NCI-H69 (cell line): ENCODE measurements at regions not wholly inside any gene's neighbourhood (a gene's known extent, or its start where the extent isn't known, plus 50 kb on each side); places are given as distances from the start of the nearest gene placed in this dataset.
"Not testable (repeated sequence)": the region's sequence is repeated elsewhere in the genome, so short reads cannot be mapped to it uniquely, and the experiment has no call there.

Source experiments
- DNase-seq: peaks from one replicate; lab custom pipeline; 2025; lab: John Stamatoyannopoulos, UW

DNA sequence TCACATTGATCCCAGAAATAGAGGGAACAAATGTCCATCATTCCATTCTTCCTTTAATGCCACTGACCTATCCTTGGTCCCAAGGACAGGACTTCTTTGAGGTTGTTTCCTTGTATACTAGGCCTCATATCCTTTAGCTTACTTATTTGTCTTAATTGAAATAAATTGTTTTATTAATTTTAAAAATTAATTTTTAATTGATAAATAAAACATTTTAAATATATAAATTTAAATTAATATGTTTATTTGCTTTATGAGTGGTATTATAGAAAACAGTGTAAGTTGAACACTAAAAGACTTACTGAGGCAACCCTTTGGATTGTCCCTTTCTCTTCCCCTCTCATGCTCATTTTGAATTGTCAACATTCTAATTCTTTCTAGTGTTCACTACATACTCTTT, 556.9 kb upstream of the NUDT12 start:
- no peak for DNase-seq

DNA sequence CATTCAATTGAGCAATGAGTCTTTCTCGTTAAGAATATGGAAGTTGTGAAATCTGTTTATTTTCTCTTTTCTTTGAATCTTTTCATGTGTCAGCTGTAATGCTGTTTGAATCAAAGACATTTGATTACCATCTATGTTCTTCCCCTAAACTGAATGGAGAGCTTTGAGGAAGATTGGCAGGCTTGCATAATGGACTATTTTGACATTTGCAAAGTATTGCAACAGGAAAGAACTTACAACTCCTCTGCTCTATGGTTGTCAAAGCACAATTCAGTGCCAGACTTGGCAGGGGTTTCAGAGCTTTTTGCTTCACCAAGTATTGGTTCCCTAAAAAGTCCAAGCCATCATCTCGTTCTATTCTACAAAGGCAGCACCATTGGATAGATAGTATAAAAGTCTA, 549.0 kb upstream of the NUDT12 start:
- no peak for DNase-seq

DNA sequence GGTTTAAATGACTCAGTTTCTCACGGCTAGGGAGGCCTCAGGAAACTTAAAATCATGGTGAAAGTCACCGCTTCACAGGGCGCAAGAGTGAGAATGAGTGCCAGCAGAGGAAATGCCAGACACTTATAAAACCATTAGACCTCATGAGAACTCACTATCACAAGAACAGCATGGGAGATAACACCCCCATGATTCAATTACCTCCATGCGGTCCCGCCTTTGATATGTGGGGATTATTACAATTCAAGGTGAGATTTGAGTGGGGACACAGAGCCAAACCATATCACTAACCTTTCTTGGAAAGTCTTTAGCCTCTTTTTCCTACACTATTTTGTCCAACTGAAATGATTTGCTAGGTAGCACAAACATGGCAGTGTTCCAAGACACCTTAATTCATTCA, 533.9 kb upstream of the NUDT12 start:
- DNase-seq = peak; percentile 65

DNA sequence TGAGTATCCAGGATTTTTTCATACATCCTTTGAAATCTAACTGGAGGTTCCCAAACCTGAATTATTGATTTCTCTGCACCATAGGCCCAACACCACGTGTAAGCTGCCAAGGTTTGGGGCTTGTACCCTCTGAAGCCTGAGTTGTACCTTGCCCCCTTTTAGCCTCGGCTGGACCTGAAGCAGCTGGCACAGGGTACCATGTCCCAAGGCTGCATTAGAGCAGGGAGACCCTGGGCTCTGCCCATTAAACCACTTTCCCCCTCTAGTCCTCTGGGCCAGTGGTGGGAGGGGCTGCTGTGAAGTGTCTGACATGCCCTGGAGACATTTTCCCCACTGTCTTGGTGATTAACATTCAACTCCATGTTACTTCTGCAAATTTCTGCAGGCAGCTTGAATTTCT, 532.9 kb upstream of the NUDT12 start:
- DNase-seq = no peak

DNA sequence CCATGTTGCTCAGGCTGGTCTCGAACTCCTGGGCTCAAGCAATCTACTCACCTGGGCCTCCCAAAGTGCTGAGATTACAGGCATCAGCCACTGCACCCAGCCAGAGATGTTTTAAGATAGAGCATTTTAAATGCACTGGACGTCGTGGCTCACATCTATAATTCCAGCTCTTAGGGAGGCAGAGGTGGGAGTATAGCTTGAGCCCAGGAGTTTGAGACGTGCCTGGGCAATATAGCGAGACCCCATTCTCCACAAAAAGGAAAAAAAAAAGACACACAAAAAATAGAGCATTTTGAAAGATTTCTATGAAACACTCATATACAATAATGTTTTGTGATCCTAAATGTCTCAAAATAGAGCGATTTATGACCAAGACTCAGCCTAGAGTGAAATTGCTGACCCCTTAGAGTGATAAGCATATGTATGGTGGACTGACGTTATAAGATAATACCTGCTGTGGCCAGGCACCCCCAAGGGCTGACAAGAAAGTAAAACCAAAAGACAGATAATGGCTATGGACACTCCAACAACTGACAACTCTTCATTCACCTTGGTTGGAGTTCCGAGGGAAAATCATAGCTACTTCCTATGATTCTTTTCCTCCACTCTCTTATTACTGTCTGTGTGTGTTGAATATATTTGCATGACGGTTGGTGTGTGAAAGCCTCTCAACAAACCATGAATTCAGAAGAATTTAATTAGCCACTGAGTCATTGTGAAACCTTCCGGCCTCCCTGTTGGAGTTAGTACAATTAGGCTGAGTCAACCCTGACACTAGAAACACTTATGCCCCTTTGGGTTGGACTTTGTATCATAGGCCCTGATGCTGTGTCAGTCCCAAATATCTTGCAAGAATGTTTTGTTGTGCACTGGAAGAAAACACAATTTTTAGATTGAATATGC, 526.5 kb upstream of the NUDT12 start:
- peak; percentile 42 for DNase-seq

DNA sequence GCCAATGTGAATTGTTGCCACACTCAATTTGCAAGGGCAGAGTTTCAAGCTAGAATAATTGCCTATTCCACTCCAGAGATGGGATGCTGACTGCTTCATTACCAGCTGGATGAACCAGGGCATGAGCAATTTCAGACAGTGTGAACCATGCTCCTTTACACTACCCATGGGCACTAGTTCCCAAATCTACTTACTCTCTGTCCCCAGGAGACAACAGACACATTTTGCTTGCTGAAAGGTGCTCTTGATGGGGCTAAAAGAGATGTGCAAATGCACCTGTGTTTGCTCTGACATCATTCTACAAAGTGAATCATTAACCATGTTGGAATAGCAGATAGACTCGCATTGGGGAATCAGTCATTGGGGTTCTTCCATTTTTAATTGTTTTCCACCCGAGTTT, 522.3 kb upstream of the NUDT12 start:
- peak; percentile 89 for DNase-seq

DNA sequence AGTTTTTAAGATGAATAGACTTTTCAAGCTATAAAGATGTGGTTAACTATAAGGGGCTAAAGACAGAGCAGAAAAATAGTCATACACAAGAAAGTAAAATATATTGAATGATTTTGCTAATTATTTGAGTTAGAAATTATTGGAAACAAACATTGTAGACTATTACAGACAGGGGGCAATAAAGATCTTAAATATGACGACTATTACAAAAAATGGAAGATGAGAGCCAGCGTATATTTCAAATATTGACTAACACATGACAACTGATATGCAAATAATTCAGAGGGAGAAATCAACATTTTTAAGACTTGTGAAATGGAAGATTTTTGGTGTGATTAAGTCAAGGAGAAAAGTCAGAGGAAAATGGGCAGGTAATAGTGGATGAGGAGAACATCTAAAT, 520.2 kb upstream of the NUDT12 start:
- peak; percentile 18 for DNase-seq

DNA sequence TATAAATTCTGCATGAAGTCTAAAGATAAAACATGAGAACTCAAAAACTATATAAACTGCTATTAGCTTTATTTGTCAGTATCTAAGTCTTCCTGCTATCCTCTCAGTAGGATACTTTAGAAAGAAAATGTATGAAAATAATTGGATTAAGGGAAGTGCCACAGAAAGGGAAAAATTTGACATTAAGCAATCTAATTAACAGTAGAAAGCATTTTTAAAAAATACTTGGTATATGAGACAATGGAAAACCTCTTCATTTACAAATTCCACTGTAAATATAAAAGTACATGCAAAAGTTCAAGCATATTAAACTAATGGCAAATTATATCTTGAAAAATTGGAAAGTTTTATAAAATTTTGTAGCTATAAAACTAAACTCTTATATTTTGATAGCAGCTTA, 518.6 kb upstream of the NUDT12 start:
- DNase-seq = no peak

DNA sequence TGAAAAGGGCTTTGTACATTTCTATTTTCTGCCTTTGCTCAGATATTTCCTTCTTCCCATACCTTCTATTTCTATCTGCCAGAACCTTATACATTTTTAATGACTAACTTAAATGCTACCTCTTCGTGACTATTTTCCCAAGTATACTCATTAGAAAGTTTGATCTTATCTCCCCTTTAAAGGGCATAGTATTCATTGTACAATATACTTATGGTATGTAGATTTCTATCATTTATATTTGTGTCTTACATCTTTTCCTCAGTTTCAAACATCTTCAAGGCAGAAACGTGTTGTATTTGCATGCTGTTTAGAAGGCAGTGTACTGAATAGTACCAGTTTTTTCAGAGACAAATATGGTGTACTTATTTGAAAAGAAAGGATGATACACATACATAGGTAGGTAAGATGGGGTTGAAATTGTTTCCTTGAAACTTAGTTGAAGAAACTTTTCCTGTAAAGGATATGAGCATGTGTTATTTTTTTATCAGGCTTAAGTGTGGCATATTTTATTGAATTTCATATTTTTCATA, 518.1 kb upstream of the NUDT12 start:
- DNase-seq = no peak

DNA sequence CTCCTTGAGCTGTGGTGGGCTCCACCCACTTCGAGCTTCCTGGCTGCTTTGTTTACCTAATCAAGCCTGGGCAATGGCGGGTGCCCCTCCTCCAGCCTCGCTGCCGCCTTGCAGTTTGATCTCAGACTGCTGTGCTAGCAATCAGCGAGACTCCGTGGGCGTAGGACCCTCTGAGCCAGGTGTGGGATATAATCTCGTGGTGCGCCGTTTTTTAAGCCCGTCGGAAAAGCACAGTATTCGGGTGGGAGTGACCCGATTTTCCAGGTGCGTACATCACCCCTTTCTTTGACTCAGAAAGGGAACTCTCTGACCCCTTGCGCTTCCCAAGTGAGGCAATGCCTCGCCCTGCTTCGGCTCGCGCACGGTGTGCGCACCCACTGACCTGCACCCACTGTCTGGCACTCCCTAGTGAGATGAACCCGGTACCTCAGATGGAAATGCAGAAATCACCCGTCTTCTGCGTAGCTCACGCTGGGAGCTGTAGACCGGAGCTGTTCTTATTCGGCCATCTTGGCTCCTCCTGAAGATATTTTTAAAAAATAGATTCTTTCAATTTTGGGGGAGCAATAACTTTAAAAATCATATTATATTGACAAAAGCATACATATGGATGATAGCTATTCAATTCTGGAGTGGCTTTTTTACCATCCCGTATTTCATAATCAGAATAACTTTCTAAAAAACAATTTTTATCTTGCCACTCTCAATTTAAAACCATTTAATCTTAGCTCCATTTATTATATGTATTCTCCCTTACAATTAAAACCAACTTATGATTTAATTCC, 517.5 kb upstream of the NUDT12 start:
- DNase-seq = not testable (repeated sequence)

DNA sequence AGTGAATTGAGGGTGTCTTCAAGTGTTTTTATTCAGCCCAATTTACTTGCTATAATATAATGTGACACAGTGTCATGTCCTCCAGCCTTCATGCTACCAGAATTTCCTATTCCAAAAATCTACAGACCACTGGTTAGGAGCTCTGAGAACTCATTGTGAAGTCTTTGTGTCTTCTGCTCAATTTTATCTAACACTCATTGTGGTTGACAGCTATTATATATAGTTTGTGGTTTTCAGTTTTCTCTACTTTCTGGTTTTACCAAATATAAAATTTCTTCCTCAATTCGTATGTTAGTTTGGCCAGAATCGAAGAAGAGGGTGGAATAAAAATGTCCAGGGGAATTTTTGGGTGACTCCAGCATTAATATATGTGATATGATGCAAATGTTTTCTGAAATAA, 509.3 kb upstream of the NUDT12 start:
- DNase-seq = no peak

DNA sequence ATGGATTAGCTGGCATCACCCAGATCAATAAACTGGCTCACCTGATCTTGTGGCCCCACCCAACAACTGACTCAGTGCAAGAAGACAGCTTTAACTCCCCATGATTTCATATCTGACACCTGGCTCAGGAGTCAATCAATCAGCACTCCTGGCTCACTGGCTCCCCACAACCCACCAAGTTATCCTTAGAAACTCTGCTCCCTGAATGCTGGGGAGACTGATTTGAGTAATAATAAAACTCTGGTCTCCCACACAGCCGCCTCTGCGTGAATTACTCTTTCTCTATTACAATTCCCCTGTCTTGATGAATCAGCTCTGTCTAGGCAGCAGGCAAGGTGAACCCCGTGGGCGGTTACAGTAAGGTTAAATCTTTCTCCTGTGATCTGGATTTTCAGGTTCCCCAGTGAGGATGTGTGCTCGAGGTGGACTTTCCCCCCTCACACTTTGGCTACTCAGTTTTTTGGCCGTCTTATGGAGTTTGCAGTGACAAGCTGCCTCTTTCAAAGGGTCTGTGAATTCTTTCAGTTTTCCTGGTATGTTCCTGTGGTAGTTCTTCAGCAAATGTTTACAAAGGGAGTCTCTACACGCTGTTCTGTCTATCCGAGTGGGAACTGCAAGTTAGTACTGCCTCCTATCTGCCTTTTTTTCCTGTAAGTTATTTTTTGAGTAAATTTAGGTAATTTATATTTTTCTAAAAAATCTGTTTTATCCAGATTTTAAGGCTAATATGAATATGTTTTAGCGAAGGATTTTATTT, 500.2 kb upstream of the NUDT12 start:
- no peak for DNase-seq

DNA sequence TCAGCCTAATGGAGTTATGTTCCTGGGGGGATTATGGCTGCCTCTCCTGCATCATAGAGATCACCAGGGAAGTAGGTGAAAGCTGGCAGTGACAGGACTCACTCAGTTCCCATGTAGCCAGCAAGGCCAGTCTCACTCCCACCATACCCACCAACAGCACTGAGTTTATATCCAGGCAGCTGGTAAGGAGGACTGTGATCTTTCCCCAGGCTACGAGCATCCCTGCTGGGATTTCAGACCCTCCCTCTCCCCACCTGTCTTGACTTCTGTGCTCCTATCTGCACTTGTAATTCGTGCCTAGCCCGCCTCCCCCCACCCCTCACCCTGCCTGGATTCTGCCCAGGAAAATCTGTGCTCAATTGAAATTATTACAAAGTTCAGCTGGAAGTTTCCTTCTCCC, 499.1 kb upstream of the NUDT12 start:
- peak; percentile 34 for DNase-seq

DNA sequence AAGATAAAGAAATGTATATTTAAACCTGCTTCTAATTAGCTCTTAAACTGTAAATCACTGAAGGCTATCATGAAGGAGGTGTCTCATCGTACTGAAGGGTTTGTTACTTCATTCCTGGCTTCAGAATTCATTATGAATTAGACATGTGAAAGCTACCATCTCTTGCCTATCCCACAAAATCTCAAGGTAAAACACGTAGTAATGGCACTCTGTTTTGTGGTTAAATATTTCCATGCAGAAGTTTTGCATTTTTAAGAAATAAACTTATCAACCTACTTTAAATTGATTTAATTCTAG, 490.7 kb upstream of the NUDT12 start:
- DNase-seq = peak; percentile 39

DNA sequence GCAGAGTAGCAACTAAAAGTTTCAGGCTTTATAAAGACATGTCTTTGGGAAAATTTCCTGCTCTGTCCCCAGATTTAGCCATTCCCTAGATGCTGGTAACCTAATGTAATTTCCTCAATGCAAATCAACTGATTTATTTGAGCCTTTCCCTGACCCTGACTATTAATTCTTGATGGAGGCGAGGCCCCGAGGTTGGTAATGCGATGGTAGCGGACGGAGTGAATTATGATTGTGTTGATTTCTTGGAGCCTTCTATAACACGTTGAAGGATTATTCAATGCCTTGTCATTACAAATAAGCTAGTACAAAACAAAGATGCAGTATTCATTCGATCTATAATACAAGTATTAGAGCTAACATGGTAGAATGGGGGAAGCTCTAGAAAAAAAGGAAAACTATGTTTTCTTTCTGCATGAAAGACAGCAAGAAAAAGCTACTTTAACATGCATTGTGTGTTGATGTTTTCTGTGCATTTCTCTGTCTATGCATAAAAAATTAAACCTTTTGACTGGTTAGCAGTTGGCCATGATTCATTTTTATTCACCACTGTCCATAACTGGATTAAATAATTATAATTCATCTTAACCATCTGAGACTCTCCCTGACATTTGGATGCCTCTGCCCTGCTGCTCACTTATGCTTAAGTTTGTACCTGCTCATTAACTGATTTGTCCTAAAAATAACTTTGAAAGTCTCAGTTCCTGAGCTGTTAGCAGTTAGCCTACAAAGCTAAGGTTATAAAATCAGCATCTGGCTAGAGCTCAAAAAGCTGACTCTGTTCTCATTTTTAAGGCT, 490.2 kb upstream of the NUDT12 start:
- DNase-seq = peak; percentile 39

DNA sequence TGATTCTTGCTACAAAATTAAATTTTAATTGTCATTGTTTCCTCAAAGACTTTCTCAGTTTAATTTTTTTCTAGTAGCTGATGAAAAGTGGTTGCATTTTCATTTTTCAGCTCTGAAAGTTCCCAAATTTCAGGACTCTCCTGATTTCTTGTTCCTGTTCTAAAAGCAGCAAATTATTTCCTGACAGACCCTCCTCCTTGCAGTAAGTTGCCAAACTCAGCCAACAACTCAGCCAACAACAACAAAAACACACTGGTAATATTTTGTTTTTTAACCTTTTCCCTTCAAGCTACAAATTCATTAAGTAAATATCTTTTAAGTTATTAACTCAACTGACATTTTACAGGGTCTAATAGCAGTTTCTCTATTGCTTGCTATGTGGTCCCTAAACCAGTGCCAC, 487.8 kb upstream of the NUDT12 start:
- DNase-seq = no peak

DNA sequence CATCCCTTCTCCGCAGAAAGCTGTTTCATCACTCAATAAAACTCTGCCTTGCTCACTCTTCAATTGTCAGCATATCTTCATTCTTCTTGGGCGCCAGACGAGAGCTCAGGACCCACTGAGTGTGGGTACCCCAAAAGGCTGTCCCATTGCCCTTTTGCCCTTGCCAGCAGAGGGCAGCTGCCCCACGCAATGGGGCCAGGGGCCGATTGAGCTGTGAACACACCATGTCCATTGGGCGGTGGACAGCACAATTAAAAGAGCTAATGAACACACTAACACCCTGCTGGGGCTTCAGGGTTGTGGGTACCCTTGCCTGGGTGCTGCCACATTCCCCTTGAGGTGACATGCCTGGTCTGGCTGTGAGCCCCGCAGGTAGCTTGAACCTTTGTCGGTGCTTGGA, 487.2 kb upstream of the NUDT12 start:
- DNase-seq = no peak

DNA sequence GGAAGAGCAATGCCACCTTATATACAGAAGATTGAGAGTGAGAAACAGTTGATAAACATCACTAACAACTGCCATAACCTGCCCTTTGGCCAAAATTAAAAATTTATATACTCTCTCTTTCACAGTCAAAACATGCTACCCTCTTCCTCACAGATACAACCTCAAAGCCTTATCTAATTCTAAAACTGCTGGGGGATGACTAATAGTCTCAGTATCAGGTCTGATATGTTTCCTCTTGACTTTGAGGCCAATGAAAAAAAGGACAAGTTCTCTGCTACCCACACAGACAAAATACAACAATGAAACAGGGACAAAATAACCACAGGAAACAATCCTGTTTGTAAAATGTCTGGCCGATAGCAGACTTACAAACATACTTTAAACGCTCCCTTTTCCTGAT, 485.6 kb upstream of the NUDT12 start:
- no peak for DNase-seq

DNA sequence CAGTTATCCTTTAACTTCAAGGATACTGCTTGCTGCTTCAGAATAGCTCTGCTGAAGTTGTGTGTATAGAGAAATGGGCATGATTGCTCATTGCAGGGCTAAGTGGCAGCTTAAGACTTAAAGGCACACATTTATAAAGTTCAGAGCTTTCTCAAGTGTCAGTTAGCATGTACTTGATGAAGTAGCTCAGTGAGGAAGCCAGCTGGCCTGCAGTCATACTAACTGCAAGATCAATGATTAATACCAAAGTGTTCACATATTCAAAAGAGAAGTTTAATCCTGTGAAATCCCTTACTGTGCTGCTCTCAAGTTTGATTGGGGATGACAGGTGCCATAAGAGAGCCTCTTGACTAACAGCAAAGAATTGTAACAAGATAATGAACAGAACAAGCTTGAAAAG, 483.4 kb upstream of the NUDT12 start:
- DNase-seq = no peak

DNA sequence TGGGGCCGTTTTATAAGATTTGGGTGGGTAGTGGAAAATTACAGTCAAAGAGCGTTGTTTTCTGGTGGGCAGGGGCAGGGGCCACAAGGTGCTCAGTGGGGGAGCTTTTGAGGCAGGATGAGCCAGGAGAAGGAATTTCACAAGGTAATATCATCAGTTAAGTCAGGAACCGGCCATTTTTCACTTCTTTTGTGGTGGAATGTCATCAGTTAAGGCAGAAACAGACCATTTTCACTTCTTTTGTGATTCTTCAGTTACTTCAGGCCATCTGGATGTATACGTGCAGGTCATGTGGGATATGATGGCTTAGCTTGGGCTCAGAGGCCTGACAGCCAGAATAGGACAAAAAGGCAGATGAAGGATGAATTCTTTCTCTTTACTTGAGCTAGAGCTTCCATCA, 477.3 kb upstream of the NUDT12 start:
- DNase-seq = not testable (repeated sequence)

DNA sequence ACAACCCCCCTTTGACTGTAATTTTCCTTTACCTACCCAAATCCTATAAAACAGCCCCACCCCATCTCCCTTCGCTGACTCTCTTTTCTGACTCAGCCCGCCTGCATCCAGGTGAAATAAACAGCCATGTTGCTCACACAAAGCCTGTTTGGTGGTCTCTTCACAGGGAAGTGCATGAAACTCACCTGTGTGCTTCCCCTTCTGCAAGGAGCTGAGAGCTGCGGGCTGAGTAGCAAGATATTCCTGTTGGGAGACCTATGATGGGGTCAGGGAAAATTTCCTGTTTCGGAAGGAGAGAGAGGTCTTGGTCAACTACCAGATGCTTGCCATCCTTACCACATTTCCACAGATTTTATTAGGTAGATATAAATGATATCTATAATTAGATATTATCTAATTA, 474.5 kb upstream of the NUDT12 start:
- DNase-seq = not testable (repeated sequence)

DNA sequence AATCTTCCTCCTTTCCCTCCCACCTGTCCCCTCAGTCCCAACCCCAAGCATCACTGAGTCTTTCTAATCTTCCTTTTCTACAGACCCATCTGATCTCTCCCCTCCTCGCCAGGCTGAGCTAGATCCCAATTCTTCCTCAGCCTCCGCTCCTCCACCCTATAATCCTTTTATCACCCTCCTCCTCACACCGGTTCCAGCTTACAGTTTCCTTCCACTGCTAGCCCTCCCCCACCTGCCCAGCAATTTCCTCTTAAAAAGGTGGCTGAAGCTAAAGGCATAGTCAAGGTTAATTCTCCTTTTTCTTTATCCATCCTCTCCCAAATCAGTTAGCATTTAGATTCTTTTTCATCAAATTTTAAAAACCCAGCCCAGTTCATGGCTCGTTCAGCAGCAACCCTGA, 470.6 kb upstream of the NUDT12 start:
- not testable (repeated sequence) for DNase-seq
